HCT116 (cell line): ENCODE measurements at regions not wholly inside any gene's neighbourhood (a gene's known extent, or its start where the extent isn't known, plus 50 kb on each side); places are given as distances from the start of the nearest gene placed in this dataset.

Source experiments
- EZH2 ChIP-seq: fragments of 200-600 bp; sonication (generic); IDR thresholded peaks from 2 replicates; pipeline ENCODE4 v1.6.1; 2017; ENCODE audit warnings: antibody characterized with exemption, mixed run types
- ZNF274 ChIP-seq: fragments of 200-500 bp; sonication (Bioruptor generic); IDR thresholded peaks from 2 replicates; pipeline ENCODE4 v1.6.1; 2014; ENCODE audit warnings: mild to moderate bottlenecking, low read depth, low read length, inconsistent platforms
- TF ChIP-seq, protein P1 (sequence below), 3 experiments: fragments of 200-600 bp in 1 of 3; sonication (generic) in 1 of 3; IDR thresholded peaks in 2 of 3; conservative IDR thresholded peaks in 1 of 3; 2 replicates each; pipeline ENCODE4 v1.5.1; 2012 to 2017; ENCODE audit warnings: low read depth in 2 of 3, low read length in 2 of 3, antibody characterized with exemption in 1 of 3, borderline replicate concordance in 1 of 3, control low read depth in 1 of 3, mild to moderate bottlenecking in 1 of 3, mixed read lengths in 1 of 3, mixed run types in 1 of 3, moderate library complexity in 1 of 3; ENCODE audit not compliant: insufficient read depth in 1 of 3

DNA sequence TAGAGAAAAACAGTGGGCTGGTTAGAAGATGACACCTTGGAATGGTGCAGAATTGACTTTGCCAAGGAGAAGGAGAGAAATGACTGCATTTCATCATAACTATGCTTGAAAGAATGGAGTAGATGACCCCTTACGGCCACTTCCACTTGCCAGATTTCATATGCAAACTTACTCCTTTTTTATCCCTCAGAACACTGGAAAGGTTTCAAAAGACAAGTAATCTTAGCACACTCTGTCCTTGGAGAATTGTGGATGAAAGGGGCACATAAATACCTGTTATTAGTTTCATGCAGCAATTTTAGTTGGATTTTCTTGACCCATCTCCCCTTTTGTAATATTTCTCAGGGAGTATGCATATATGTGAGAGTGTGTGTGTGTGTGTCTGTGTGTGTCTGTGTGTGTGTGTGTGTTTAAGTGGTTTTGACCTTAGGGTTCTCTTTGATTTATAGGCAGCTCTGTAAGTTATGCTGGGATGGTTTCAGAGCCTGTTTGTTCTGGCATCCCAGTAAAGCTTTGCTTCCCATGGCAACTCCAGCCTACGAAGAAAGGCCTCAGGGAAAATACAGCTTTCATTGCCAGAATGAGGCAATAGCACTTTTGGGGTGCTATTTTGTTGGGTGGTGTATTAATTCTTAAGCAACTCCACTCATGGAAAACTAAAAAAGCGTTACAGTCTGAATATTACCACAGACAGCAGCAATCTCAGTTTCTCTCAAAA, 122.2 kb upstream of the TP63 start:
- TF ChIP-seq EZH2 (no peak), ZNF274 (no peak)
- TF ChIP-seq, protein P1, sequence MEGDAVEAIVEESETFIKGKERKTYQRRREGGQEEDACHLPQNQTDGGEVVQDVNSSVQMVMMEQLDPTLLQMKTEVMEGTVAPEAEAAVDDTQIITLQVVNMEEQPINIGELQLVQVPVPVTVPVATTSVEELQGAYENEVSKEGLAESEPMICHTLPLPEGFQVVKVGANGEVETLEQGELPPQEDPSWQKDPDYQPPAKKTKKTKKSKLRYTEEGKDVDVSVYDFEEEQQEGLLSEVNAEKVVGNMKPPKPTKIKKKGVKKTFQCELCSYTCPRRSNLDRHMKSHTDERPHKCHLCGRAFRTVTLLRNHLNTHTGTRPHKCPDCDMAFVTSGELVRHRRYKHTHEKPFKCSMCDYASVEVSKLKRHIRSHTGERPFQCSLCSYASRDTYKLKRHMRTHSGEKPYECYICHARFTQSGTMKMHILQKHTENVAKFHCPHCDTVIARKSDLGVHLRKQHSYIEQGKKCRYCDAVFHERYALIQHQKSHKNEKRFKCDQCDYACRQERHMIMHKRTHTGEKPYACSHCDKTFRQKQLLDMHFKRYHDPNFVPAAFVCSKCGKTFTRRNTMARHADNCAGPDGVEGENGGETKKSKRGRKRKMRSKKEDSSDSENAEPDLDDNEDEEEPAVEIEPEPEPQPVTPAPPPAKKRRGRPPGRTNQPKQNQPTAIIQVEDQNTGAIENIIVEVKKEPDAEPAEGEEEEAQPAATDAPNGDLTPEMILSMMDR (IDR thresholded peaks at IDR 0.05 in 2 of 3, conservative IDR thresholded peaks at IDR 0.05 in 1 of 3; ENCODE audit: borderline replicate concordance in 1 of 3, insufficient read depth in 1 of 3, low read depth in 2 of 3, low read length in 2 of 3): no peak
